ENCODE measurements at regions not wholly inside any gene's neighbourhood (a gene's known extent, or its start where the extent isn't known, plus 50 kb on each side); places are given as distances from the start of the nearest gene placed in this dataset.

- Histone ChIP-seq H3K4me1 (ENCODE audit: insufficient read depth, low read length) (no peaks in the 10 kb centered on the region), H3K27ac (ENCODE audit: low read depth in 1 of 2, low read length in 2 of 2) (no peak overlapping the region), H3K36me3 (ENCODE audit: insufficient read depth, low read length) (no peaks in the 10 kb centered on the region), H3K4me3 (ENCODE audit: low read length) (no peak overlapping the region), H3K9me3 (ENCODE audit: control insufficient read depth in 1 of 2, insufficient read depth in 1 of 2, low read length in 2 of 2) (peaks cover 0 to 3% of the 10 kb centered on the region in 2 experiments), H3K27me3 (ENCODE audit: control insufficient read depth in 1 of 2, insufficient read depth in 2 of 2, low read length in 2 of 2) (no peaks in the 10 kb centered on the region)
- no peaks in the 10 kb centered on the region for H3K27me3 Mint-ChIP-seq
- no peak for TF ChIP-seq CTCF (IDR thresholded peaks at IDR 0.05)
- CTCF ChIA-PET: no interaction called here
- intact Hi-C loops (cut with DNase I, micrococcal nuclease): no loop called here
- no peaks in the 10 kb centered on the region for H3K36me3 Mint-ChIP-seq (ENCODE audit: low read depth)
- no peak for DNase-seq
- peaks cover 2% of the 10 kb centered on the region for H3K9me3 Mint-ChIP-seq
- H3K4me3 Mint-ChIP-seq: no peak overlapping the region
- no peaks in the 10 kb centered on the region for H3K4me1 Mint-ChIP-seq (ENCODE audit: low read depth)
- ATAC-seq (ENCODE audit: poor library complexity): no peak
- POLR2A ChIA-PET: no interaction called here
- no peak overlapping the region for H3K27ac Mint-ChIP-seq
These were observed 334.6 kb downstream of the PCDH10 start for GRCh38 chr4:133483600-133484246.

GRCh38 chr4:133476063-133476462 lies 327.0 kb downstream of the PCDH10 start:
- no peak for DNase-seq
- H3K27me3 ChIP-seq (ENCODE audit: control insufficient read depth in 1 of 2, insufficient read depth in 2 of 2, low read length in 2 of 2): no peaks in the 10 kb centered on the region
- Mint-ChIP-seq H3K4me1 (ENCODE audit: low read depth) (no peaks in the 10 kb centered on the region), H3K36me3 (ENCODE audit: low read depth) (no peaks in the 10 kb centered on the region), H3K9me3 (peaks cover 5% of the 10 kb centered on the region), H3K27ac (no peak overlapping the region), H3K27me3 (no peaks in the 10 kb centered on the region), H3K4me3 (no peak overlapping the region)
- no peak for TF ChIP-seq CTCF (IDR thresholded peaks at IDR 0.05)
- CTCF ChIA-PET: no interaction called here
- intact Hi-C loops (cut with DNase I, micrococcal nuclease): no loop called here
- no peak for ATAC-seq (ENCODE audit: poor library complexity)
- H3K4me1 ChIP-seq (ENCODE audit: insufficient read depth, low read length): no peaks in the 10 kb centered on the region
- no peaks in the 10 kb centered on the region for H3K36me3 ChIP-seq (ENCODE audit: insufficient read depth, low read length)
- peaks cover 0 to 4% of the 10 kb centered on the region in 2 experiments for H3K9me3 ChIP-seq (ENCODE audit: control insufficient read depth in 1 of 2, insufficient read depth in 1 of 2, low read length in 2 of 2)
- POLR2A ChIA-PET: no interaction called here
- H3K4me3 ChIP-seq (ENCODE audit: low read length): no peak overlapping the region
- no peak overlapping the region for H3K27ac ChIP-seq (ENCODE audit: low read depth in 1 of 2, low read length in 2 of 2)

GRCh38 chr4:133474501-133474900 lies 325.4 kb downstream of the PCDH10 start:
- TF ChIP-seq CTCF (IDR thresholded peaks at IDR 0.05): no peak
- H3K27ac Mint-ChIP-seq: no peak overlapping the region

More at GRCh38 chr4:133474501-133474900, 325.4 kb downstream of the PCDH10 start:
- H3K4me1 ChIP-seq (ENCODE audit: insufficient read depth, low read length): no peaks in the 10 kb centered on the region
- no peaks in the 10 kb centered on the region for H3K27me3 ChIP-seq (ENCODE audit: control insufficient read depth in 1 of 2, insufficient read depth in 2 of 2, low read length in 2 of 2)
- Mint-ChIP-seq H3K4me1 (ENCODE audit: low read depth) (no peaks in the 10 kb centered on the region), H3K9me3 (peaks cover 5% of the 10 kb centered on the region), H3K27me3 (no peaks in the 10 kb centered on the region), H3K36me3 (ENCODE audit: low read depth) (no peaks in the 10 kb centered on the region), H3K4me3 (no peak overlapping the region)
- no peak overlapping the region for H3K27ac ChIP-seq (ENCODE audit: low read depth in 1 of 2, low read length in 2 of 2)
- intact Hi-C loops (cut with DNase I, micrococcal nuclease): no loop called here
- POLR2A ChIA-PET: no interaction called here
- DNase-seq: no peak
- no peak overlapping the region for H3K4me3 ChIP-seq (ENCODE audit: low read length)
- CTCF ChIA-PET: no interaction called here
- ATAC-seq (ENCODE audit: poor library complexity): no peak
- no peaks in the 10 kb centered on the region for H3K36me3 ChIP-seq (ENCODE audit: insufficient read depth, low read length)
- peaks cover 0 to 4% of the 10 kb centered on the region in 2 experiments for H3K9me3 ChIP-seq (ENCODE audit: control insufficient read depth in 1 of 2, insufficient read depth in 1 of 2, low read length in 2 of 2)
